ENCODE measurements at regions not wholly inside any gene's neighbourhood (a gene's known extent, or its start where the extent isn't known, plus 50 kb on each side); places are given as distances from the start of the nearest gene placed in this dataset.

DNA sequence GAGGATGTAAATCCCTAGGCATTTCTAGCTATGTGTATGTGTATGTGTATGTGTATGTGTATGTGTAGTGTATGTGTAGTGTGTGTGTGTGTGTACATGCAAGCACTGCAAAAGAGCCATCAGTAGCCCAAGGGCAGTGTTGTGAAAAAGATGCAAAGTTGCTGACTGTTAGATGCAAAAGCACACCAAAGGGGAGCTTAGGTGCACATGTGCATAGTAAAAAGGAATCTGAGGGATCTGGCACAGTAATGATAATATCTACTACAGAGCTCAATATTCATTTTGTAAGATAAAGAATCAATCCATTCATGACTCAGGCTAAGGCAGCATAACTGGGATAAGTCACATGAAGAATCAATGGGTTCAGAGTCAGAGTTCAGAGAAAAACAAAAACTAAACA, 80.2 kb downstream of the TMEM47 start:
- H3K36me3 Mint-ChIP-seq (ENCODE audit: low read depth) = no peaks in the 10 kb centered on the region
- H3K4me1 Mint-ChIP-seq (ENCODE audit: low read depth) = no peaks in the 10 kb centered on the region
- H3K27ac Mint-ChIP-seq = no peak overlapping the region
- no peak for DNase-seq
- no peaks in the 10 kb centered on the region for H3K9me3 Mint-ChIP-seq
- CTCF ChIA-PET = no interaction called here
- no peaks in the 10 kb centered on the region for H3K27me3 Mint-ChIP-seq (ENCODE audit: low read depth)
- H3K4me3 Mint-ChIP-seq = no peak overlapping the region
- intact Hi-C loops (cut with micrococcal nuclease) = no loop called here

DNA sequence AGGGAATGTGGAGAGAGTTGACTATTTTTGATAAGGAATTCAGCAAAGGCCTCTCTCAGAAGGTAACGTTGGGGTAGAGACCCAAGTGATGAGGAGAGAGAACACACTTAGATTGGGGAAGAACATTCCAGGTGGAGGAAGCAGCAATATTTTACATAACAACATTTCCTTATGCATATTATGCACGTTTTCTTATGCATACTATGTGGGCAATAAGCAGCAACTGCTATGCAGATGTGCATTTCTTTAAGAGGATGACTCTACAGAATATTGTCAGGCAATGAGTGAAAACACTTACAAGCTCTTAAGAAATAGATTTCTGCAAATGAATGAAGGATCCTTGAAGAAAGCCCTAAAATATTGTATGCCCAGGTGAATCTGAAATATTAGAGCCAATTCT, 91.1 kb downstream of the TMEM47 start:
- no peaks in the 10 kb centered on the region for H3K4me1 Mint-ChIP-seq (ENCODE audit: low read depth)

DNA sequence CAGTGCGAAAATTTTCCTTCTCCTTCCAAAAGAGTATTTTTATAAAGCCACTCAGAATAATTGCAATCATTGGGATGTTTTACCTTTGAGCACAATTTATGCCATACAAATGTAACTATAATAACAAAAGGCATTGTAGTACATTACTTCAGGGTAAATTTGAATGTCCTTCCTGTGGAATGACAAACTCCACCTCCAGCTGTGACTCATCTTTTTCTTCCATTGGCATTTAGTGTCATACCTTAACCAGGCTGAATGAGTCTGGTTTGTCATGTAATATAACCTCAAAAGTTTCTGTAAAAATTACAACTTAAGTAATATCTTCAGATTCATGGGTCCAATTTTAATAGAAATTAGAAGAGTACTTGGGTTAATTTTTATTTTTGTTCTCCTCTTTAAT, 93.3 kb downstream of the TMEM47 start:
- CTCF ChIA-PET = no interaction called here
- Mint-ChIP-seq H3K9me3 (no peaks in the 10 kb centered on the region), H3K27ac (no peak overlapping the region), H3K4me1 (ENCODE audit: low read depth) (no peaks in the 10 kb centered on the region), H3K36me3 (ENCODE audit: low read depth) (no peaks in the 10 kb centered on the region), H3K4me3 (no peak overlapping the region), H3K27me3 (ENCODE audit: low read depth) (no peaks in the 10 kb centered on the region)
- intact Hi-C loops (cut with micrococcal nuclease) = no loop called here
- no peak for DNase-seq

More for the DNA sequence above, 91.1 kb downstream of the TMEM47 start:
- H3K27ac Mint-ChIP-seq = no peak overlapping the region
- CTCF ChIA-PET = no interaction called here
- H3K36me3 Mint-ChIP-seq (ENCODE audit: low read depth) = no peaks in the 10 kb centered on the region
- intact Hi-C loops (cut with micrococcal nuclease) = no loop called here
- no peak overlapping the region for H3K4me3 Mint-ChIP-seq
- DNase-seq = no peak
- H3K27me3 Mint-ChIP-seq (ENCODE audit: low read depth) = no peaks in the 10 kb centered on the region
- H3K9me3 Mint-ChIP-seq = peaks cover 3% of the 10 kb centered on the region

DNA sequence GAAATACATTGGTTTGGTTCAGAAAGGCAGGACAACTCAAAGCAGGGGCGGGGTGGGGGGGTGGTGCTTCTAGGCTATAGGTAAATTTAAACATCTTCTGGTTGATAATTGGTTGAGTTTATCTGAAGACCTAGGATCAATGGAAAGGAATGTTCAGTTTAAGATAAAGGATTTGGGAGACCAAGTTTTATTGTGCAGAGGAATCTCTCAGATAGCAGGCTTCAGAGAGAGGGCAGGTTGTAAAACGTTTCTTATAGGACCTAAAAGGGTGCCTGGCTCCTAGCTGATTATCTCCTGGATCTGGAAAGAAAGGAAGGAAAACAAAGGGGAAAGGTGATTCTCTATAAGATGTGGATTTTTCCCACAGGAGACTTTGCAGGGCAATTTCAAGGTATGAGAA, 94.0 kb downstream of the TMEM47 start:
- CTCF ChIA-PET = no interaction called here
- Mint-ChIP-seq H3K4me1 (ENCODE audit: low read depth) (no peaks in the 10 kb centered on the region), H3K4me3 (no peak overlapping the region), H3K27ac (no peak overlapping the region), H3K27me3 (ENCODE audit: low read depth) (no peaks in the 10 kb centered on the region), H3K36me3 (ENCODE audit: low read depth) (no peaks in the 10 kb centered on the region), H3K9me3 (no peaks in the 10 kb centered on the region)
- intact Hi-C loops (cut with micrococcal nuclease) = no loop called here
- DNase-seq = no peak

DNA sequence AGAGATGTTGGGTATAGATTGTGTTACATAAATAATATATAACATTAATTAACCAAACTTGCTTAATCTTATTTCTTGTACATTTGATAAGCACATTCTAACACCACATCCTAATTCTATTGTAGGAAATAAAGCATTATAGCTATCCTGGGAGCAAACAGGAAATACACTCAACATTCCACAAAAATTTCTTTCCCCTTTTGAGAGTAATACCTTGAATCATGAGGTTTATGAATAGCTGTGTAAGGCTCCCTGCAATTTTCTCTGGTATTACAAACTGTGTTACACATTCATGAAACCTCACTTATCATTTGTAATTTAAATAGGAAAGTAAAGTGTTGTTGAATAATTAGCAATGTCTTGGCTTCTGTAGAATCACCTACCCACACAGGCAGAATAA, 95.1 kb downstream of the TMEM47 start:
- Mint-ChIP-seq H3K36me3 (ENCODE audit: low read depth) (no peaks in the 10 kb centered on the region), H3K9me3 (peaks cover under 1% of the 10 kb centered on the region), H3K4me3 (no peak overlapping the region), H3K27ac (no peak overlapping the region), H3K27me3 (ENCODE audit: low read depth) (no peaks in the 10 kb centered on the region), H3K4me1 (ENCODE audit: low read depth) (no peaks in the 10 kb centered on the region)
- DNase-seq = no peak
- CTCF ChIA-PET = no interaction called here
- intact Hi-C loops (cut with micrococcal nuclease) = no loop called here

DNA sequence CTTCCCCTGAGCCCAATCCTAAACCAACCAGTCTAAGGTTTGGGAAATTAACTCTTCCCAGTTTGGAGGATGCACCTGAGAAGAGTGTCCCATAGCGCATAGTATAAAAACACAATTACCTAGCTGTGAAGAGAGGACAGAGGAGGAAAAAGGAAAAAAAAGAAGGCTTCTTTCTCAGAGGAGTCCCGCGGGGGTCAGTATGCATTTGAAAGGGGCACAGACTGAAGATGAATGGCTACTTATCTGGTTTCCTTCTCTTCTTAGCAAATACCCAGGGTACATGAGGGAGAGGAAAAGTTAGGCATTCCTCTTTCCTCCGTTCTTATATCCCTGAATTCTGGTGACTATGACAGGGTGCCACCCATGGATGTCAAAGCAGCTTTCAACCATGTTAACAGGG, 96.9 kb downstream of the TMEM47 start:
- CTCF ChIA-PET = no interaction called here

DNA sequence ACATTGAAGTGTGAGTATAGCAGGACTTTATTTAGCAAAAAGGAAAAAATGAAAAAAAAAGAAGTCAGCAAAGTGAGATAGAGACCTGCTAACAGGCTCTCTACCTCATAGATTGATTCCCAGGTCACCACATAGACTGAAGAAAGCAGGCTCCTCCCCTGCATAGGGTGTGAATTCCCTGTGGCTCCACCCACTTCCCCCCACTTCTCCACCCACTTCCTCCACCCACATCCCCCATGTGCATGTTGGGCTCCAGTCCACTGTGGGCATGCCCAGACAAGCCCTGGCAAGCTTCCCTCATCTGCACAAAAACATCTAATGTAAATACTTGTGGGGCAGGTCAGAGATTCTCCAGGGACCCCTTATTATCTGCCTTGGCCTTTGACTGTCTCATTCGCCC, 97.8 kb downstream of the TMEM47 start:
- no peak overlapping the region for H3K4me3 Mint-ChIP-seq
- intact Hi-C loops (cut with micrococcal nuclease) = no loop called here
- H3K27me3 Mint-ChIP-seq (ENCODE audit: low read depth) = no peaks in the 10 kb centered on the region
- peak; percentile 6 for DNase-seq
- H3K27ac Mint-ChIP-seq = no peak overlapping the region
- H3K9me3 Mint-ChIP-seq = peaks cover 3% of the 10 kb centered on the region
- CTCF ChIA-PET = no interaction called here
- H3K36me3 Mint-ChIP-seq (ENCODE audit: low read depth) = no peaks in the 10 kb centered on the region
- no peaks in the 10 kb centered on the region for H3K4me1 Mint-ChIP-seq (ENCODE audit: low read depth)

More for the DNA sequence above, 96.9 kb downstream of the TMEM47 start:
- H3K4me1 Mint-ChIP-seq (ENCODE audit: low read depth) = no peaks in the 10 kb centered on the region
- no peaks in the 10 kb centered on the region for H3K36me3 Mint-ChIP-seq (ENCODE audit: low read depth)
- H3K4me3 Mint-ChIP-seq = no peak overlapping the region
- no peak for DNase-seq
- no peaks in the 10 kb centered on the region for H3K27me3 Mint-ChIP-seq (ENCODE audit: low read depth)
- peaks cover 3% of the 10 kb centered on the region for H3K9me3 Mint-ChIP-seq
- intact Hi-C loops (cut with micrococcal nuclease) = no loop called here
- no peak overlapping the region for H3K27ac Mint-ChIP-seq

DNA sequence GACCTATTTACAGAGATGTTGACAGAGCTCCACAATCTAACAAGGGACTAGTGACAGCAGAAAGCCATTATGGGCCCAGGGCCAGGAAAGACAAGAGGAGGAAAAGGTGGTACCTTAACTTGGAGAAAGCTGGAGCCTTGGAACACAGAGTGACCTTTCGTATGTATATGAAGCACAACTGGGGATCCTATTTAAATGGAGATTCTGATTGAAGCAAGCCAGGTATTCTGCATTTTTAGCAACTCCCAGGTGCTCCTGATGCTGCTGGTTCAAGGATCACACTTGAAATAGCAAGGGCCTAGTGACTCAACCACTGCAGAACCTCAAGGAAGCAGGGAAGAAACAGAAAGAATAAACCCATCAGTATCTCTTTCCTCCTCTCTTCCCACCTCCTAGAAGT, 99.4 kb downstream of the TMEM47 start:
- Mint-ChIP-seq H3K4me3 (no peak overlapping the region), H3K36me3 (ENCODE audit: low read depth) (no peaks in the 10 kb centered on the region), H3K4me1 (ENCODE audit: low read depth) (no peaks in the 10 kb centered on the region), H3K27ac (no peak overlapping the region), H3K9me3 (peaks cover 3% of the 10 kb centered on the region), H3K27me3 (ENCODE audit: low read depth) (no peaks in the 10 kb centered on the region)
- DNase-seq = no peak
- intact Hi-C loops (cut with micrococcal nuclease) = no loop called here
- CTCF ChIA-PET = interaction anchor here (0.6 kb wide), 1 partner anchor 1414 kb away, joined by 5 read pairs; no protein-coding TSS in a partner anchor

DNA sequence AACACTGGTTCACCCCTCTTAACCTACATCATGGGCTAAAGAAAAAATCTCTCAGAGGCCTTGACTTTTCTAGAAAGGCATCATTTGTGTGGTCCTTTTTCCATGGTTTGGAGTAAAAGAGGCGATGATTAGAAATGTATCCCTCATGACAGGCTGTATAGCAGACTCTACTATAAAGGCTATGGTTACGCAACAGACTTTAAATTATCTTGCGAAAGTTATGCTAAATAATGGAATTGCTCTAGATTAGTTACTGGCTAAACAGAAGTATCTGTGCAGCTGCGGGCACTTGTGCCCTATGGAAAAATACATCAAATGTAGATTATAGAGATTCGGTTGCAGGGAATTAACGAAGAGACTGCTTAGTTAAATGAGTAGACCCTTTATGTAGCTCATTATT, 101.6 kb downstream of the TMEM47 start:
- CTCF ChIA-PET = no interaction called here
- Mint-ChIP-seq H3K9me3 (peaks cover 3% of the 10 kb centered on the region), H3K27me3 (ENCODE audit: low read depth) (no peaks in the 10 kb centered on the region), H3K4me1 (ENCODE audit: low read depth) (no peaks in the 10 kb centered on the region), H3K36me3 (ENCODE audit: low read depth) (no peaks in the 10 kb centered on the region), H3K4me3 (no peak overlapping the region), H3K27ac (no peak overlapping the region)
- intact Hi-C loops (cut with micrococcal nuclease) = no loop called here
- no peak for DNase-seq

DNA sequence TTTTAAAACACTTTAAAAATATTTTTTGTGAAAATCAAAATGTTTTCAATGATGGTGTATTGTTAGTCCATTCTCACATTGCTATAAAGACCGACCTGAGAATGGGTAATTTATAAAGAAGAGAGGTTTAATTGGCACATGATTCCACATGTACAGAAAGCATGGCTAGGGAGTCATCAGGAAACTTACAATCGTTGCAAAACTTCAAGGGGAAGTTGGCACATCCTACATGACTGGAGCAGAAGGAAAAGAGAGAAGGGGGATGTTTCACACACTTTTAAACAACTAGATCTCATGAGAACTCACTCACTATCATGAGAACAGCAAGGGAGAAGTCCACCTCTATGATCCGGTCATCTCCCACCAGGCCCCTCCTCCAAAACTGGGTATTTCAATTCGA, 110.7 kb downstream of the TMEM47 start:
- Mint-ChIP-seq H3K36me3 (ENCODE audit: low read depth) (no peaks in the 10 kb centered on the region), H3K4me1 (ENCODE audit: low read depth) (no peaks in the 10 kb centered on the region), H3K27ac (no peak overlapping the region), H3K9me3 (no peaks in the 10 kb centered on the region), H3K4me3 (no peak overlapping the region), H3K27me3 (ENCODE audit: low read depth) (no peaks in the 10 kb centered on the region)
- intact Hi-C loops (cut with micrococcal nuclease) = no loop called here
- no peak for DNase-seq
- CTCF ChIA-PET = no interaction called here

DNA sequence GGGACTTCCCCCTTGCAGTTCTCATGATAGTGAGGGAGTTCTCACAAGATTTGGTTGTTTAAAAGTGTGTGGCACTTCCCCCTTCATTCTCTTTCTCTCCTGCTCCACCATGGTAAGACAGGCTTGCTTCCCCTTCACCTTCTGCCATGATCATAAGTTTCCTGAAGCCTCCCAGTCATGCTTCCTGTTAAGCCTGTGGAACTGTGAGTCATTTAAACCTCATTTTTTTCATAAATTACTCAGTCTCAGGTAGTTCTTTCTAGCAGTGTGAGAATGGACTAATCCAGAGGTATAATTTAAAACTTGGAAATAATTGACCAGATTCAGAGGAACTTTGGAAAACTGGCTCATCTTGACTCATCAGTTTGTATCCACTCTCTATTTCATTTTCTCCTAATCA, 129.0 kb downstream of the TMEM47 start:
- intact Hi-C loops (cut with micrococcal nuclease) = no loop called here
- Mint-ChIP-seq H3K4me3 (no peak overlapping the region), H3K4me1 (ENCODE audit: low read depth) (no peaks in the 10 kb centered on the region), H3K36me3 (ENCODE audit: low read depth) (no peaks in the 10 kb centered on the region), H3K27ac (no peak overlapping the region), H3K9me3 (no peaks in the 10 kb centered on the region), H3K27me3 (ENCODE audit: low read depth) (no peaks in the 10 kb centered on the region)
- DNase-seq = no peak
- CTCF ChIA-PET = no interaction called here

DNA sequence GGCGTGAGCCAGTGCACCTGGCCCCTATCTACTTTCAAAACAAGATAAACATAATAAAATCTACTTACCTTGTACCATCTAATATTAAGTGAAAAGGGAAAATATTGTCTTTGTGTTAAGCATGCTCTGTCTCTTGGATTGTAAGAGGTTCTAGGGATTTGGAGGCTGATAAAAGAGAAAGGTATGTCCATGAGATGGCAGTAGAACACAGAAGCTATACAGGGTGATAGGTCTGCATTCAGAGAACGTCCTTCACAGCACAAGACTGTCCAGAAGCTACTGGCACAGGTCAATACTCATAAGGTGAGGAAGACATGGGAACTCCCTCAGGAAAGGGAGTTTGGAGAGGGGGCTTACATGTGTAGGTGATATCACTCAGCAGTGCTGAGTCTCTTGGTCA, 135.5 kb downstream of the TMEM47 start:
- H3K27ac Mint-ChIP-seq = no peak overlapping the region
- H3K4me3 Mint-ChIP-seq = no peak overlapping the region
- no peak for DNase-seq
- H3K27me3 Mint-ChIP-seq (ENCODE audit: low read depth) = no peaks in the 10 kb centered on the region
- no peaks in the 10 kb centered on the region for H3K36me3 Mint-ChIP-seq (ENCODE audit: low read depth)
- CTCF ChIA-PET = no interaction called here
- H3K9me3 Mint-ChIP-seq = no peaks in the 10 kb centered on the region
- H3K4me1 Mint-ChIP-seq (ENCODE audit: low read depth) = no peaks in the 10 kb centered on the region
- intact Hi-C loops (cut with micrococcal nuclease) = no loop called here

DNA sequence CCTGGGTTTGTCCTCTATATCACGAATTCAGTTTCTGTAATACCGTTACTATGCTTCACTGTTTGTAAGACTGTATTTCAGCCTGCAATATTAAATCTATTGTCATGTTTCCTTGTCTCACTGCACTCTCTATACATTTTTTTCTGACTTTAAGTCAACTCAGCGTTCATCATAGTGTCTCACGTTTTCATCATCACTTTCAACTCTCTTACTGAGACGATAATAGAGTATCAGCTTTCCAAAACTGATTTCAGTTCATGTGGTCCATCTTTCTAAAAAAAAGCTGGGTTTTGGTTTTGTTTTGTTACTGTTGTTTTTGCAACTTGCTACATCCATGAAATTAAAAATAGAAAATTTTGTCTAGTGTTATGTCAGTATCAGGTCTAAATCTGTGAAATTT, 147.7 kb downstream of the TMEM47 start:
- Mint-ChIP-seq H3K36me3 (ENCODE audit: low read depth) (no peaks in the 10 kb centered on the region), H3K4me1 (ENCODE audit: low read depth) (no peaks in the 10 kb centered on the region), H3K9me3 (no peaks in the 10 kb centered on the region), H3K27me3 (ENCODE audit: low read depth) (no peaks in the 10 kb centered on the region), H3K4me3 (no peak overlapping the region), H3K27ac (no peak overlapping the region)
- CTCF ChIA-PET = no interaction called here
- DNase-seq = no peak
- intact Hi-C loops (cut with micrococcal nuclease) = no loop called here

DNA sequence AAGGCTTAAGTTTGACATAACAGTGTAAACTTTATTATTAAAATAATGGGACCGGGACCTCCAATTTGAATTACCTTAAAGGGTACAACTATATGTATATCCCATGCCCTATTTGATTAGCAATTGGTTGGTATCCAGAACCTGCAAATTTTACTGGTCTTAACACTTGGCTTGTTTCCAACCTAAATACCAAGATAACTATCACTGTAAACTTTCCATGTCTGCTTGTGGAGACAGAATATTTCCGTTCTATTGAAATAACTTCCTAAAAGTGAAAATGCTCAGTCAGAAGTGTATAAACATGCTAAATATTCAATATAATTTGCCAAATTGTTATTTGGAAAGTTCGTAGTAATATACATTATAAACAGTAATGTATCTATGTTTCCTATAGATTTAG, 154.0 kb downstream of the TMEM47 start:
- intact Hi-C loops (cut with micrococcal nuclease) = no loop called here
- H3K27ac Mint-ChIP-seq = no peak overlapping the region
- H3K4me3 Mint-ChIP-seq = no peak overlapping the region
- DNase-seq = no peak
- CTCF ChIA-PET = no interaction called here
- H3K36me3 Mint-ChIP-seq (ENCODE audit: low read depth) = no peaks in the 10 kb centered on the region
- H3K27me3 Mint-ChIP-seq (ENCODE audit: low read depth) = no peaks in the 10 kb centered on the region
- H3K9me3 Mint-ChIP-seq = peaks cover 6% of the 10 kb centered on the region
- no peaks in the 10 kb centered on the region for H3K4me1 Mint-ChIP-seq (ENCODE audit: low read depth)
